Natural killer cell (primary cell): ENCODE measurements at regions not wholly inside any gene's neighbourhood (a gene's known extent, or its start where the extent isn't known, plus 50 kb on each side); places are given as distances from the start of the nearest gene placed in this dataset.

Source experiments
- ATAC-seq, 3 donors: fragments of 150-1000 bp in 2 of 3; fragments of 200-7000 bp in 1 of 3; cut with Tn5 transposase; 1 replicate in 1 of 3; 2 replicates in 2 of 3; pipeline ENCODE4 v1.10.0; 2021; ENCODE audit warnings: mild to moderate bottlenecking in 2 of 3, moderate library complexity in 2 of 3
- DNase-seq, 2 donors: peaks; one replicate each; pipeline versions ENCODE4 v3.0.0 to v3.0.0-alpha.2; 2013 to 2021; ENCODE audit warnings: mixed read lengths in 1 of 2
- H3K27ac ChIP-seq: one replicate; pipeline ENCODE4 v1.5.1; 2013; ENCODE audit warnings: mild to moderate bottlenecking, low read length
- H3K27me3 ChIP-seq: one replicate; pipeline ENCODE4 v1.6.1; 2013; ENCODE audit warnings: low read length; ENCODE audit not compliant: control insufficient read depth, insufficient read depth
- H3K36me3 ChIP-seq: one replicate; pipeline ENCODE4 v1.6.1; 2013; ENCODE audit warnings: low read length; ENCODE audit not compliant: control insufficient read depth, insufficient read depth
- H3K4me1 ChIP-seq: one replicate; pipeline ENCODE4 v1.6.1; 2013; ENCODE audit warnings: low read length; ENCODE audit not compliant: control insufficient read depth, insufficient read depth
- H3K4me3 ChIP-seq: one replicate; pipeline ENCODE4 v1.5.1; 2013; ENCODE audit warnings: low read length
- H3K9me3 ChIP-seq: one replicate; pipeline ENCODE4 v1.6.1; 2013; ENCODE audit warnings: low read length; ENCODE audit not compliant: control insufficient read depth, insufficient read depth
- H3K27ac Mint-ChIP-seq, 2 donors: one replicate each; pipeline ENCODE4 v1.8.0; 2022; ENCODE audit warnings: mild to moderate bottlenecking in 2 of 2, mixed read lengths in 2 of 2, moderate library complexity in 1 of 2
- H3K27me3 Mint-ChIP-seq, 2 donors: one replicate each; pipeline ENCODE4 v1.8.0; 2022; ENCODE audit warnings: low read depth in 2 of 2, mixed read lengths in 2 of 2
- H3K36me3 Mint-ChIP-seq: one replicate; pipeline ENCODE4 v1.8.0; 2022; ENCODE audit warnings: mixed read lengths
- H3K4me1 Mint-ChIP-seq, 2 donors: one replicate each; pipeline ENCODE4 v1.8.0; 2022; ENCODE audit warnings: mixed read lengths in 2 of 2
- H3K4me3 Mint-ChIP-seq: one replicate; pipeline ENCODE4 v1.8.0; 2022; ENCODE audit warnings: mild to moderate bottlenecking, moderate library complexity, mixed read lengths
- H3K9me3 Mint-ChIP-seq, 2 donors: one replicate each; pipeline ENCODE4 v1.8.0; 2022; ENCODE audit warnings: mixed read lengths in 2 of 2
- WGBS: methylation state at CpG from one replicate; pipeline ENCODE4 v1.1.7; 2013; ENCODE audit warnings: missing lambda C conversion rate; ENCODE audit not compliant: insufficient coverage; 5-methylcytosine and 5-hydroxymethylcytosine counted together
- intact Hi-C: fragments of 100-400 bp; cut with micrococcal nuclease; formaldehyde crosslinking; loops from one replicate; pipeline ENCODE4 v1.14.2; 2022
- TF ChIP-seq, protein P1 (sequence below): fragments of 200-600 bp; IDR thresholded peaks from one replicate; pipeline ENCODE4 v1.8.0; 2022; ENCODE audit warnings: antibody characterized with exemption

DNA sequence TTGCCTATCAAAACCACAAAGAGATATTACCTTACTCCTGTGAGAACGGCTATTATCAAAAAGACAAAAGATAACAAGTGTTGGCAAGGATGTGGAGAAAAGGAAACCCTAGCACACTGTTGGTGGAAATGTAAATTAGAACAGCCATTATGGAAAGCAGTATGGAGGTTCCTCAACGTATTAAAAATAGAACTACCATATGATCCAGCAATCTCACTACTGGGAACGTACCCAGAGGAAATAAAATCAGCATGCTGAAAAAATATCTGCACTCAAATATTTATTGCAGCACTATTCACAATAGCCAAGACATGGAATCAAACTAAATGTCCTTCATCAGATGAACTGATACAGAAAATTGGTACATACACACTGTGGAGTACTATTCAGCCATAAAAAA, 149.4 kb upstream of the MLN start:
- intact Hi-C loops: no loop called here
- H3K27ac ChIP-seq: no peak overlapping the region
- 83% methylated on average over 2 of the region's 3 CpGs for WGBS
- Mint-ChIP-seq H3K27ac (no peak overlapping the region), H3K36me3 (no peaks in the 10 kb centered on the region), H3K9me3 (no peaks in the 10 kb centered on the region), H3K4me1 (peaks cover 4 to 14% of the 10 kb centered on the region in 2 donors), H3K27me3 (peaks cover 22 to 34% of the 10 kb centered on the region in 2 donors), H3K4me3 (no peak overlapping the region)
- no peak for ATAC-seq
- TF ChIP-seq, protein P1, sequence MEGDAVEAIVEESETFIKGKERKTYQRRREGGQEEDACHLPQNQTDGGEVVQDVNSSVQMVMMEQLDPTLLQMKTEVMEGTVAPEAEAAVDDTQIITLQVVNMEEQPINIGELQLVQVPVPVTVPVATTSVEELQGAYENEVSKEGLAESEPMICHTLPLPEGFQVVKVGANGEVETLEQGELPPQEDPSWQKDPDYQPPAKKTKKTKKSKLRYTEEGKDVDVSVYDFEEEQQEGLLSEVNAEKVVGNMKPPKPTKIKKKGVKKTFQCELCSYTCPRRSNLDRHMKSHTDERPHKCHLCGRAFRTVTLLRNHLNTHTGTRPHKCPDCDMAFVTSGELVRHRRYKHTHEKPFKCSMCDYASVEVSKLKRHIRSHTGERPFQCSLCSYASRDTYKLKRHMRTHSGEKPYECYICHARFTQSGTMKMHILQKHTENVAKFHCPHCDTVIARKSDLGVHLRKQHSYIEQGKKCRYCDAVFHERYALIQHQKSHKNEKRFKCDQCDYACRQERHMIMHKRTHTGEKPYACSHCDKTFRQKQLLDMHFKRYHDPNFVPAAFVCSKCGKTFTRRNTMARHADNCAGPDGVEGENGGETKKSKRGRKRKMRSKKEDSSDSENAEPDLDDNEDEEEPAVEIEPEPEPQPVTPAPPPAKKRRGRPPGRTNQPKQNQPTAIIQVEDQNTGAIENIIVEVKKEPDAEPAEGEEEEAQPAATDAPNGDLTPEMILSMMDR: no peak
- DNase-seq: no peak
- H3K27me3 ChIP-seq: no peaks in the 10 kb centered on the region
- H3K36me3 ChIP-seq: no peaks in the 10 kb centered on the region
- no peaks in the 10 kb centered on the region for H3K4me1 ChIP-seq
- H3K4me3 ChIP-seq: no peak overlapping the region
- H3K9me3 ChIP-seq: no peaks in the 10 kb centered on the region

DNA sequence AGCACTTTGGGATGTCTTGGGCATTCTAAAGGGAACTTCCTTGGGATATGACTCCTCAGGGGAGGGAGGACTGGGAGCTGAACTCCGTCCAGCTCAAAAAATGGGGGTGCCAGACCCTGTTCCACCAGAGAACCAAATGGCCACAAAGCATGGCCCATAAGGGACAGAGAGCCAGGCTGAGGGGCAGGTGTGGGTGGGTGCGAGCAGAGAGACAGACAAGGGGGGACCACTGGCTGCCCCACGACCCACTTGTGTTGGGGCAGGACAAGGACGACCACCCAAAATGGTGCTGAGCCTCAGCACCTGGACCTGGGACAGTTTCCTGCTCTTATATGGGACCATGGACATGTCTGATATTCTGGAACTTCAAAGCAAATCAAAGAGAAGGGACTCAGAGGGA, 148.2 kb upstream of the MLN start:
- H3K36me3 Mint-ChIP-seq: no peaks in the 10 kb centered on the region
- Histone ChIP-seq H3K27ac (no peak overlapping the region), H3K9me3 (no peaks in the 10 kb centered on the region), H3K27me3 (no peaks in the 10 kb centered on the region), H3K36me3 (no peaks in the 10 kb centered on the region), H3K4me1 (no peaks in the 10 kb centered on the region), H3K4me3 (no peak overlapping the region)
- peaks cover 4 to 5% of the 10 kb centered on the region in 2 donors for H3K4me1 Mint-ChIP-seq
- no peak overlapping the region for H3K4me3 Mint-ChIP-seq
- peaks cover 17 to 25% of the 10 kb centered on the region in 2 donors for H3K27me3 Mint-ChIP-seq
- ATAC-seq: no peak
- 89% methylated on average over 4 of the region's 4 CpGs for WGBS
- no peak overlapping the region for H3K27ac Mint-ChIP-seq
- intact Hi-C loops: no loop called here
- no peak for DNase-seq
- H3K9me3 Mint-ChIP-seq: no peaks in the 10 kb centered on the region
- TF ChIP-seq, protein P1: no peak

DNA sequence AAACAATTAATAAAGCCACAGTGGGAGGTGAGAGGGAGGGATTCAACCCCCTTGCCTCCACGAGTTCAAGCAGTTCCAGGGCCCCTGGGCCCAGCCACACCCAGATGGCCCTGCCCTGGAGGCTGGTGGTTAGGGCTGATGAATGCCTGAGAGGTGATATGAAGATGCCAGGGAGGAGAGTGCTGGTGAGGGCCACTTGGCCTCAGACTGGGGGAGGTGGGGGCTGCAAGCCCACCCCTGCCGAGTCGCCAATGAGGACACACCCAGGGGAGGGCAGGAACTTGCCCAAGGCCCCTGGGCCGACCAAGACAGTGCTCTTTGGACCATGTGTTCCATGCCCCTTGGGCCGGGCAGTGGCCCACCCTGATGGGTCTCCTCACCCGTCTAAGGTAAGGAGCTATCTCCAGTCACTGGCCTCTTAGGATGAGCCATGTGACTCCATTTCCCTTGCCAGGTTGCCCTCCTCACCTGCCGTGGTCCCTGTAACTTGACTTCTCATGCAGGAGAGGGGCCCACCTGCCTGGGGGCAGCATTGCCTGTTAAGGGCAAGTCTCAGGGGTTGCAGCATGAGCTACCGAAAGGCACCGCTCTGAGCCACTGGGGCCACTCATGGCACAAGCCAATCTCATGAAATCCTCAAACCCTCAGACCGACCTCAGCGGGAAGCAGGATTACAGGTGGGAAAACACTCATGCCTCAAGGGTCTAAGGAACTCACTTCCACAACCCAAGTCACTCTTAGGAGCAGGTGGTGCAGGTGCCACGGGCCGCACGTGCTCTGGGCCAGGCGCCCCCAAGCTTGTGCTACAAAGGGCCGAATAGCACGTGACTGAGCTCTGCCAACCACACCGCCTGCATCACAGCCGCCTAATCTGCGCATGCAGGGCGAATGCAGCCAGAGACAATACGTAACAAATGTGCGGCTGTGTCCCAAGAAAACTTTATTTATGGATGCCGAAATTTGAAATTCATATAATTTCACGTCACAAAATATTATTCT, 147.4 kb upstream of the MLN start:
- no peaks in the 10 kb centered on the region for H3K9me3 ChIP-seq

More for the DNA sequence above, 147.4 kb upstream of the MLN start:
- Histone ChIP-seq H3K27ac (no peak overlapping the region), H3K4me3 (no peak overlapping the region), H3K36me3 (no peaks in the 10 kb centered on the region), H3K4me1 (no peaks in the 10 kb centered on the region), H3K27me3 (no peaks in the 10 kb centered on the region)
- no peaks in the 10 kb centered on the region for H3K9me3 Mint-ChIP-seq
- H3K36me3 Mint-ChIP-seq: no peaks in the 10 kb centered on the region
- 82% methylated on average over 25 of the region's 25 CpGs for WGBS
- TF ChIP-seq, protein P1: no peak
- no peak for DNase-seq
- intact Hi-C loops: no loop called here
- no peak for ATAC-seq
- no peaks in the 10 kb centered on the region for H3K4me1 Mint-ChIP-seq
- H3K4me3 Mint-ChIP-seq: no peak overlapping the region
- H3K27me3 Mint-ChIP-seq: peaks cover 13 to 17% of the 10 kb centered on the region in 2 donors
- no peak overlapping the region for H3K27ac Mint-ChIP-seq
